ENCODE measurements at regions not wholly inside any gene's neighbourhood (a gene's known extent, or its start where the extent isn't known, plus 50 kb on each side); places are given as distances from the start of the nearest gene placed in this dataset.

DNA sequence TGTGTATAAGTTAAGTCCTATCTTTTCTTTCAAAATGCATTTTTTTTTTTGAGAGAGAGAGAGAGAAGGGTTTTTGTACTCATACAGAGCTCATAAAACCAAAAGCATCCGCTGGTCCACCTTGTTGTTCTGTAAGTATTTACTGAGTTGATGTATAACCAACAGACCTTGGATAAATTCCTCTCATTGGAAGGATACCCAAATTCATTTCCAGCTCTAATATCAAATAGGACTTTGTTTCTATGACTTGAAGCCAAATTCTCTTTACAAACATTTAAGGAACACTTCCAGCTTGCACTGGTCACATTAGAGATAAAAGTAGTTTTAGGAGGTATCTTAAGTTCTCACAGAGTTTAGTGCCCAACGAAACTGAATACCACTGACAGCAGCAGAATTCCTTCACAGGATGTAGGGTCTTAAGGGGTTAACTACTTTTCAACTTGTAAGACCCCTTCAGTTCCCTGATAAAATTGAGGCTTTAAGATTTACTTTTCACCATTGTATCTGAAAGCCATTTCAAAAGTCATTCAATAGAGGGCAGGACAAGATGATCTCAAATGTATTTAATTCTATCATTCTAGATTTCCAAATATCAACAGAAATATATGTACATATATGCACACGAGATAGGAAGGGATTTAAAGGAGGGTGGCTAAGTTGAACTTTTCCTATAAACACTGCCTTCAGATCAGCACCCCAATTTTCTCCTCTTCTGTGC, 1398.5 kb upstream of the CELF4 start:
- no peak for DNase-seq (ENCODE audit: low read depth in 4 of 4, low spot score in 3 of 4)

DNA sequence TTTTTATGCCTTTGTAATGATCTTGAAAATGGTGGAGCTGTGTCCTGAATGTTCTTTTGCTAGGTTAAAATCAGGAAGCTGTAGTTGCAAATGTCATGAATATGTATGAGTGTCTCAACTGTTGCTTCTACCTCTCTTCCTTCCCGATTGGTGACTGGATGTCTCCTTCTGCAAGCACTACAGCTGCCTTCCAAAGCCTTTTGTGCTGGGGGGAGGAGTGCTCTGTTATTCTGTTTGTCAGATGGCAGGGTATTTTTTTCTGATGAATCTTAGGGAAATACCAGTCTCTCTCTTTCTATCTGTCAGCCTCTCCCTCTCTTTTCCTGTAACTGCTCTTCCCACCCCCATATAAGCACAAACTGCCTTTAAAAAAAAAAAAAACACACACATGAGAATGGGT, 1396.3 kb upstream of the CELF4 start:
- DNase-seq (ENCODE audit: low read depth in 4 of 4, low spot score in 3 of 4) = no peak

DNA sequence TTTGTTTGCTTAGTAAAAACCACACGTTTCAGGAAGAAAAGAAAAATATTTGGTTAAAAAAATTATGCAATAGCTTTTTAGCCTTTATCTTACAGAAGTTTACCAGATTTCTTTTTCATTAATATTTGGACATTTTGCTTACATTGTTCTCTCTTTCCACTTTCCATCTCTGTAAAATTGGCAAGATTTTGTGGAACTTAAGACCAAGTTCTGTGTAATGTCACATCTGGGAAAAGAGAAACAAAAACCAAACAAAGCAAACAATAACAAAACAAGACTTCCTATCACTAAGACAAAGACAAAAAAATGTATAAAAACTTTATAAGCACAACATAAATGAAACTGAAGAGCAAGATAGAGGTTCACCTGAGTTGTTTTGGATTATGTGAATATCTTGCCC, 1392.1 kb upstream of the CELF4 start:
- DNase-seq (ENCODE audit: low read depth in 4 of 4, low spot score in 3 of 4) = no peak

DNA sequence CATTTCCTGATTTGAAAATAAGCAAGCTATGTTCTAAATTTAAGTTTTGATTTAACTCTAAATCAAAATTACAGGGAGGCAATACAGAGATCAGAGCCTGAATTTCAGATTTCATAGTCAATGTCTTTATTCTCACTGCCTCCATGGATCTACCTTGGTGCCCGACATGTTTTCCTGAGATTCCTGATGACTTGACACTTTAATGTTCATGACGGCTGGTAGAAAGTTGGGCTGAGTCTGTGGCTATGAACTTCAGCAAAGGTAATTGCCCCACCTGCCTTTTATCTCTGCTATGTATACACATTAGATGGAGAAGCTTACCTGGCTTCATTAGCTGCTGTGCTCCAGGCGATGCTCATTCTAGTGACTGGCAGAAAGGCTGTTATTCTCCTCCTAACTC, 1390.5 kb upstream of the CELF4 start:
- DNase-seq (ENCODE audit: low read depth in 4 of 4, low spot score in 3 of 4) = no peak

DNA sequence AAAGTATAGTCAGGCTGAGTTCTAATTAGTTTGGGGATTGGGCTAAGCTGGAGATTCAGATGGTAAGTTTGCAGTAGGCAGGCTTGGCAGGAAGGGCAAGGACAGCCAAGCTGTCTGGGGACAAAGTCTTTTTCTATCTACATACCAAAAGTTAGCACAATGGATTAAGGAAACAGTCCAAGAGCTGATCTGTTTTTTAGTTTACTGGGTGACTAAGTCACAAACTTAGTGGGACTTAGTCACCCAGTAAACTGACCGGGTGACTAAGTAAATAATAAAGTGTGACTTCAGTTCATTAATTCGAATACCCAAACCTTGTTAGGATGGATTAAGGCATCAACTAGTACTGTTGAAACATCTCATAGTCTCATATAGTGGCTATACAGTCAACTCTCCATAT, 1386.0 kb upstream of the CELF4 start:
- DNase-seq (ENCODE audit: low read depth in 4 of 4, low spot score in 3 of 4) = no peak

DNA sequence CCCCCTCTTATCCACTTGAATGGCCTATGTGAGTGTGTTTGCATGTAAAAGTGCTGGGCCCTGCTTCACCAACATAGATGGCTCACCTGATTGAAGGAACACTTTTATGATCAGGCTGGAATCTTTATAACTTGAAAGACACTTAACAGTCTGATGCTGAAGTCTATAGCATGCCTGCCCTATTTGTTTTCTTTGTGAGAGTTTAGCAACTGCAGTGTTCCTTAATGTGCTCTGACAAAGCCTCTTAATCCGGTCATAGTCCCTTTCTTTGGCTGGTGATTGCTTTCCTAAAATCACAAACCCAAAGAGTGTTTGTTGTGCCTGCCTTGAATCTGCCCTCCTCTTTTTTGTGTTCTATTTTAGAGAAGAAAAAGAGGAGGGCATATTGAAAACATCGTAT, 1382.8 kb upstream of the CELF4 start:
- no peak for DNase-seq (ENCODE audit: low read depth in 4 of 4, low spot score in 3 of 4)

DNA sequence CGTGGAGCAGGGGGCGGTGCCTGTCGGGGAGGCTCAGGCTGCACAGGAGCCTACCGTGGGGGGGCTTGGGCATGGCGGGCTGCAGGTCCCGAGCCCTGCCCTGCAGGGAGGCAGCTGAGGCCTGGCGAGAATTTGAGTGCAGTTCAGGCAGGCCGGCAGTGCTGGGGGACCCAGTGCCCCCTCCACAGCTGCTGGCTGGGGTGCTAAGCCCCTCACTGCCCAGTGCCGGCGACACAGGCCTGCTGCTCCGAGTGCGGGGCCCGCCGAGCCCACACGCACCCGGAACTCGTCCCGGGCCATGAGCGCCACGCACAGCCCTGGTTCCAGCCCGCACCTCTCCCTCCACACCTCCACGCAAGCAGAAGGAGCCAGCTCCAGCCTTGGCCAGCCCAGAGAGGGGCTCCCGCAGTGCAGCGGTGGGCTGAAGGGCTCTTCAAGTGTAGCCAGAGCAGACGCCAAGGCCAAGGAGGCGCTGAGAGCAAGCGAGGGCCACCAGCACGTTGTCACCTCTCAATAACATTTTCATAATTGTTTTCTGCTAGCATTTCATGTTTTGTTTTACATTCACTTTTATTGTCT, 1378.9 kb upstream of the CELF4 start:
- DNase-seq (ENCODE audit: low read depth in 4 of 4, low spot score in 3 of 4) = no peak

DNA sequence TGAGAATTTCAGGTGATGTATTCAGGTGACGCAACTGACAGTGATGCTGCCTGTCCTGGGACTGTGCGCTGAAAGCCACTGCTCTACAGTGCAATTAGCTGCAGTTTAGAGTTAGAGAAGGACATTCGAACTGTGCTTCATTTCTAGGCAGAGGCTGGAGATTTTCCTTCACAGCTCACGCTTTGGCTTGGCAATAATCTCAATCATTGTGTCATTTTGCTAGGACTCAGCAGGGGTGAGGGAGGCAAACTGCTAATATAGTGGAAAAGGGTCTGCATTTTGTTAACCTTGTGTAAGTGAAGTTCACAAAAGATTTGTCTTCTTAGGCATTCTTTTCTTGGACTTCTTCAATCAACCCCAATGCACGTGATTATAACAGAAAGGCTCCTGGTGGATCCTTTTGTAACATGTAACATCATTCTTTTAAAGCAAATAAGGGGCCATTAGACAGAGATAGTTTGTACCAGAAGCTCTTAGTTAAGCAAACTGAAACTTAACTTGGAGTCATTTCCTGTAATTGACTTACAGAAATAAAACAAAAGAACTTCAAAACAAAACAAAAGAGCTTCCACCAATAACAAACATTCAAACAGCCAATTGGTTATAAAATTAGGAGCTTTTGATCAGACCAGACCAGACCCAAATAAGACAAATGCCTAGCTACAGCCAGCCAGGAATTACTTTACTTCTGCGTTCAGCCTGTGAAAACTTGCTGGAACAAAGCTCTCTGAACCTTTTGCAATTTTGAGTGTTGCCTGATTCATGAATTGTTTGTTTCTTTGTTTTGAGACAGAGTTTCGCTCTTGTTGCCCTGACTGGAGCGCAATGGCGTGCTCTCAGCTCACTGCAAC, 1376.3 kb upstream of the CELF4 start:
- no peak for DNase-seq (ENCODE audit: low read depth in 4 of 4, low spot score in 3 of 4)

DNA sequence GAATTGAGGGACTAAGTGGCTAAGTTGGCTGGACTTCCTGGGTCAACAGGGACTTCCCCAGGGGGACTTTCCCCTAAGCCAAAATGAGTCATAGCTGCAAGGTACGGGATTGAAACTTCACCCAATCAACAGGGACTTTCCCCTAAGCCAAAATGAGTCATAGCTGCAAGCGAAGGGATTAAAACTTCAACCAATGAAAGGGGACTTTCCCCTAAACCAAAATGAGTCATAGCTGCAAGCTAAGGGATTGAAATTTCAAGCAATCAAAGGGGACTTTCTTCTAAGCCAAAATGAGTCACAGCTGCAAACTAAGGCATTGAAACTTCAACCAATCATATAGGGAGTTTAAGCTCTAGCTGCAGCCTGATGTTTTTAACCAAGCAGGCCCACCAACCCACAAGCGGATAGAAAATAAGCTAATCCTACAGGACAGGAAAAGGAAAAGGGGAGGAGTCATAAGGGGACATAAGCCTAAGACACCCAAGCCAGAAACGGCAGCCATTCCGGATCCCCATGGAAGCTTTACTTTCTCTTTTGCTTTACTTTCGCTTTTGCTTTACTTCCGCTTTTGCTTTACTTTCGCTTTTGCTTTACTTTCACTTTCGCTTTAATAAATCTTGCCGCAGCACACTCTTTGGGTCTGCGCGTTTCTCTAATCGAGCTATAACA, 1375.4 kb upstream of the CELF4 start:
- no peak for DNase-seq (ENCODE audit: low read depth in 4 of 4, low spot score in 3 of 4)

DNA sequence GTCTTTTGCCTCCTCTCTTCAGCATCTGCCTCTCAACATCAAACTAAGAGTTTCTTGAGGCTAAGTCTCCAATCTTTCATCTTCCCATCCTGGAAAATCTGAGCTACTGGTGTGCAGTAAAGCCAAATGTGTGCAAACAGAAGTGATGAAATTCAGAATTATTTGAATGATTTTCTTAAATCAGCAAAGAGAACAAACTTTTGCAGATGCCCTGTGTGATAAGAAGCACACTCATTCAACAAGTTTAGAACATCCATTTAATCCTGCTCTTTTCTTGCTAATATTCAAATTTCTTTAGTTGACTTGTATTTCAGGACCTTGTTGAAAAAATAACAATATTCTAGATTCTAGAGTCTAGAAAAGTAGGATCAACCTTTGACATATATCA, 1374.9 kb upstream of the CELF4 start:
- DNase-seq (ENCODE audit: low read depth in 4 of 4, low spot score in 3 of 4) = no peak

DNA sequence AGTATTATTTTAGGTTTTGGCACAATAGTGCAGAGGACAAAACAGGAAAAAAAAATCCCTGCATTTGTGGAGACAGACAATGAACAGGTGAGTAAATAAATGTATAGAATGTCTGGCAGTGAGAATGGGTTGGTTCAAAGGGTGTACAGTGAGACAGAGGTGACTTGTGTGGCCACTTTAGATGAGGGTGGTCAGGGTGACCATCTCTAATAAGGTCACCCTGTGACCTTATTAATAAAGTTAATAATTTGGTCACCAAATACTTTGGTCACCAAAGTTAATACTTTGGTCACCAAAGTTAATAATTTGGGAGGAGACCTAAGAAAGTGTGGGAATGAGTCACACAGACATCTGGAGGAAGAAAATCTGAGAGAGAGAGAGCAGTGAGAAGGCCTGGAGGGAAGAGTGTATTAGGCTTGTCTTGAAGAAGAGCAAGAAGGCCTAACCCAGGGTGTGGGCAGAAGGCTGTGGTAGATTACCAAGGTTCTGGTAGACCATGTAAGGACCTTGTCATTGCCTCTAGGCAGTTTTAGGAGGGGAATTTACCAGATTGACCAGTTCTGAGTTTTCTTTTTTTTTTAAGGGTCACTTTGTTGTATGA, 1368.4 kb upstream of the CELF4 start:
- no peak for DNase-seq (ENCODE audit: low read depth in 4 of 4, low spot score in 3 of 4)

DNA sequence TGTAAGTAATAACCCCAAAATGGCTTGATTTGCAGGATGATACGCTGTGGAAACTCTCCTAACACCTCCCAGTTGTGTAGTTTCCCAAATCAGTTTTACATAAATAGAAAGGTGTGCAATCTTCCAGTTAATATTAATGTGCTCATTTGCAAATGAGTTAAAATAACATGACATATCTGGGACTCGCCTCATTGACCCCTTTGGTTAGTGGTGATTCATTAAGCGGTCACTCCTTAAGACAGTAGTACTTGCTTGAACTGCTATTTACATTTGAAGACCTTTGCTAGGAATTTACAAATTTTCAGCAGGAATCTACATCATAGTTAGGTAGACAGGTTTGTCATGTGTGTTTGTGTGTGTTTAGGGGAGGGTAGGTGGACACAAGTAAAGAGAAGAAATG, 1367.7 kb upstream of the CELF4 start:
- DNase-seq (ENCODE audit: low read depth in 4 of 4, low spot score in 3 of 4) = no peak

DNA sequence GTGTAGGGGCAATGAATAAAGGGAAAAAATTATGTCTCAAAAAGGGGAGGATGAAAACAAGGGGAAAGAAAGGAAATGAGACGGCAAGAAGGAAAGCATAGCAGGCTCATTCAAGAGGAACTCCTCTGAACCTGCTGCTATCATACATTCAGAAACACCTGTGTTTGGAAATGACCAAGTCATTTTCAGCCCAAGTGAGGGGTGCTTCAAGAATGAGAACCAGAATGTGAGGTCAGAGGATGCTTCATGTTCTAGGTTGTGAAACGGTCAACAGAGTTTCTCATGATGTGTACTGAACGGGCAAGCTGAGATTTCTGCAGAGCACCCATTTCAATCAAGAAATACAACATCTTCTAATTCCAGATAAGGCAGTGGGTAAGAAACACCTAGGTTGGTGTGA, 1367.2 kb upstream of the CELF4 start:
- DNase-seq (ENCODE audit: low read depth in 4 of 4, low spot score in 3 of 4) = no peak

DNA sequence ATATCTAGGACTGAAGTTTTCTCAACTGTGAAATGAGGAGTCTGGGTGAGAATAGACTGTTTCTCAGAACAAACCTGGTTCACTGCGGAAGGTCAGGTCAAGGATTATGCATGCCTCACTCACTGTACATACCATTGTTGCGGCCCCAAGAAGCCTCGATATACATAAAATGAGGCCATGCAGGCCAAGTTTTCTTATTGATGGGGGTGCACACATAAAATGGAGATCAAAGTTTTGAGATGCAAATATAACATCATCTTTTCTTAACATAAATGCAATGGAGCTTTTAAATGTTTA, 1366.1 kb upstream of the CELF4 start:
- DNase-seq (ENCODE audit: low read depth in 4 of 4, low spot score in 3 of 4) = no peak

DNA sequence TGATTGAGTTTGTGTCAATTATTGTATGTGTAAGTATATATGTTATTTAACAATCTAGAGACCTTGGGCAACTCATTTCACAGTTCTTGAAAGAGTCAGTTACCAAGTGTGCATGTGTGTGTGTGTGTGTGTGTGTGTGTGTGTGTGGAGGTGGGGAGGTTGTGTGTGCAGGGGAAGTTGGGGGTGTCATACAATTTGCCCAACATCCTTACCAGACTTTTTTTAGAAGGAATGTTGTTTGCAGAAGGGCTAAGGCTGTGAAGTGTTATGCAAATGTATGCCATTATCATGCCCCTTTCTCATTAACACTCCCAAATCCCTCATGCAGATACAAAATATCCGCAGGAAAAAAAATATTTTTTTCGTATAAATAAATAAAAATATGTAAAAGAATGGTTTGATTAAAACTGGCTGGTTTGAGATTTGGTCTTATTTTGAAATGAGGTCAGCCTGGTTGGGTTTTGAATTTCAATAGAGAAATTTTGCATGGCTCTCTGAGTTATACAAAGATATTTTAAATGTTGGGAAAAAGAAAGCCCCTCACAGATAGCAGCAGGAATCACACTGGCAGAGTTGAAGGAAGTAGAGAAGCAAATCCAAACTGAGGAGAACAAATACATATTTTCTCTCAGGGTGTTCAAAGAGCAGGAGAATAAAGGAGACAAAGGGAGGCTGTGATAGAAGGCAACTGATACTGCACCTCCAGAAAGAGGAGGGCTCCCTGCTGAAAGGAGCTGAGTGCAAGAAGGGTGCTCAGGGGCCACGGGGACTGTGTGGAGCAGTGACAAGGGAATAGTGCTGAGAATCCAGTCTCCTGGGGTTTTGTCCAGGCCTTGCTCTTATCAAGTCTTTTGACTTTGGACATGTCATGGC, 1365.5 kb upstream of the CELF4 start:
- no peak for DNase-seq (ENCODE audit: low read depth in 4 of 4, low spot score in 3 of 4)

DNA sequence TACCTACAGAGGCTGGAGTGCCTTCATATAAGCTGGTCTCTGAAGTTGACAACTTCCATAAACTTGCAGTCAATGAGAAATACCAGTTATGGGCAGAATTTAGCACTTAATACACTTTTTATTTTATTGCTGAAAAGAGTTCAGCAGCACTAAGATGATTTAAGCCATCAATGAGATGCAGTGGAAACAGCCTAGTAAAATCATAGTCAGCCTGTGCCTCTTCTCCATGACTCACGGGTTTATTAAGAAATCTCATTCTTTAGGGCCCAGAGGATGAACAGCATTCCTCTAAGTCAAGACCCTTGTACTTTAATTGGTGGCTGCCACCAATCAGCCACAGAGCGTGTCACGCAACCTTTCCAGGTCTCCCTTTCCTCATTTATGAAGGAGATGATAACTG, 1357.9 kb upstream of the CELF4 start:
- no peak for DNase-seq (ENCODE audit: low read depth in 4 of 4, low spot score in 3 of 4)

DNA sequence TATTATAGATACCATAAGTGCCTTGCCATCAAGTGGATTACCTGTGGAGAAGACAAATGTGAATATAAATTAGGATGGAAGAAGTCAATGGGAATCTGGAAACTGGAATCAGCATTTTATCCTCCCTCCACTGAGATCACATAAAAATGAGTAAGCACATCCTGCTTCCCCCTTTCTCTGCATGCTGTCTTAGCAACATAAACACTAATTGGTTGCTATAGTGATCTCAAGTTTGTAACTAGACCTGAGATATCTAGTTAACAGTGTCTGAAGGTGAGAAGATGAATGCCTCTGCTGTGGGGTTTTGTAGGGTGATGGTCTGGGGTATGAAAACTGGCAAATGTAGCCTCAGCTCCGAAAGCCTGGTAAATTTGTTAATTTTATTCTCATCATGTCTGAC, 1357.5 kb upstream of the CELF4 start:
- peak in 2 of 4 donors; percentile 14 to 50 for DNase-seq (ENCODE audit: low read depth in 4 of 4, low spot score in 3 of 4)

DNA sequence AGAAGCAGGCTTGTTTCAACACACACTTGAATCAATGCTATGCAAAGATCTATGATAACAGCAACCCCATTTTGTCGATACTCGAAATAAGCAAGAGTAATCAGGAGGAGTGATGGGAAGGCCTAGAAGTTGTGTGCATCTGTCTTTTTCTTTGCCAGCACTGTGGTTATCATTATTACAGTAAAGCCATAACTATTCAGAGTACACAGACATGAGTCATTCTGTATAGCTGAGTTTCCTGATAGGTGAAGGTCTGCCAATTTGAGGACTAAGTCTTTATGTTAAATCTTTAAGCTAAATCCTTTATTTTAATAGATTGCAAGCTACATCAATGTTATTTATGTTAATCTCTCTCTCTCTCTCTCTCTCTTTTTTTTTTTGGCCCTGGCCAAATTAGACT, 1344.4 kb upstream of the CELF4 start:
- no peak for DNase-seq (ENCODE audit: low read depth in 4 of 4, low spot score in 3 of 4)

DNA sequence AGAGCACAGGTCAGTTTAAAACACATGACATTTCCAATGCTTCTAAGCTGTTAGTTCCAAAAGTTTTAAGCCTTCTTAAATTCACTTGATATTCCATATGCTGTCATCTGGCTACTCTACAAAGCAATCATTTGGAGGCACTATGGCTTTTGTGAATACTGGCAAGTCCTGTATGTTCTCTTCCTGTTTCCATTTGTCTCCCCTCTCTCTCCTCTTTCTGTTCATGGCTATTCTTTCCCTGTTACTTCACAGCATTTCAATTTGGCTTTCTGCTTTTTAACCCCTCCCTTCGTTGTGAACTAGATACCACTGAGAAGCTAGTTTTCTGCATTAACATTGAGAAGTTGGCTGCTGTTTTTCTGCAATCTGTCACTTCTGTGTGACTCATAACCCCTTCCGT, 1337.2 kb upstream of the CELF4 start:
- DNase-seq (ENCODE audit: low read depth in 4 of 4, low spot score in 3 of 4) = no peak

DNA sequence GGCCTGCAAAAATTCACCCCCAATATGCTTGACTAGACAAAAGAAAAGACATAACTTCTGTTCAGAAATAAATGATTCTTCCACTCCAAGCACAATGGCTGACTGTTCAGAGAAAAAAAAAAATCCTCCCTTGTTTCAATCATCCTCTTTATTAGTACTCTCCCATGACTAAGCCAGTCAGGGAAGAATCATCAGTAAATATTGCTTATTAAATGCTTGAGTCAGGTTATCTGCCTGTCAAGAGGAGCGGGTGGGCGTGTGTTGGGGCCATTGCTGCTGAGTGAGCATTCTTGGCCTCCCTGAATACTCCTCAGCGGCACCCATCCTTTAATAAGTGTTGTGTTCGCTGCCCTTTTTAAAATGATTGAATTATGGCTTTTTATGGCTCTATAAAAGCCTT, 1334.8 kb upstream of the CELF4 start:
- DNase-seq (ENCODE audit: low read depth in 4 of 4, low spot score in 3 of 4) = no peak
